HL-60 (cell line): ENCODE measurements at regions not wholly inside any gene's neighbourhood (a gene's known extent, or its start where the extent isn't known, plus 50 kb on each side); places are given as distances from the start of the nearest gene placed in this dataset.

ENCODE experiments used
- DNase-seq, 2 experiments: peaks; one replicate each; pipeline ENCODE4 v3.0.0-alpha.2; 2010 to 2020; ENCODE audit warnings: low read depth in 1 of 2, low spot score in 1 of 2
- H3K27ac ChIP-seq: fragments of 250-450 bp; sonication (Bioruptor Pico); replicated peaks from 2 replicates; pipeline ENCODE4 v1.5.1; 2020; ENCODE audit warnings: mild to moderate bottlenecking, moderate library complexity
- H3K27me3 ChIP-seq: fragments of 250-450 bp; sonication (Bioruptor Pico); 2 replicates; pipeline ENCODE4 v1.5.1; 2021; ENCODE audit warnings: mild to moderate bottlenecking, moderate library complexity; ENCODE audit not compliant: insufficient read depth, poor library complexity, severe bottlenecking
- H3K4me3 ChIP-seq: replicated peaks from 2 replicates; pipeline ENCODE4 v1.5.1; 2011; ENCODE audit warnings: mild to moderate bottlenecking, control low read depth, low read length; ENCODE audit not compliant: insufficient read depth
- CTCF ChIP-seq: IDR thresholded peaks from one replicate; pipeline ENCODE4 v1.5.1; 2011; ENCODE audit warnings: low read length, control low read depth, inconsistent platforms; ENCODE audit not compliant: insufficient read depth
- GABPA ChIP-seq: IDR thresholded peaks from 2 replicates; pipeline ENCODE4 v1.6.1; 2012; ENCODE audit warnings: low read depth
- POLR2AphosphoS5 ChIP-seq: IDR thresholded peaks from 2 replicates; pipeline ENCODE4 v1.6.1; 2012; ENCODE audit warnings: low read depth
- SPI1 ChIP-seq: IDR thresholded peaks from 2 replicates; pipeline ENCODE4 v1.6.1; 2012; ENCODE audit warnings: low read depth, mild to moderate bottlenecking, borderline replicate concordance
- TF ChIP-seq, protein P1 (sequence below): IDR thresholded peaks from 2 replicates; pipeline ENCODE4 v1.6.1; 2012; ENCODE audit warnings: low read depth; ENCODE audit not compliant: insufficient replicate concordance

GRCh38 chr1:192252776-192253175 is 64.0 kb upstream of the RGS21 start:
- H3K27me3 ChIP-seq: no peaks in the 10 kb centered on the region
- no peak overlapping the region for H3K4me3 ChIP-seq
- no peak overlapping the region for H3K27ac ChIP-seq
- DNase-seq: peak in 1 of 2 experiments; percentile 12
- TF ChIP-seq CTCF (no peak), GABPA (no peak), SPI1 (no peak), POLR2AphosphoS5 (no peak)
- TF ChIP-seq, protein P1, sequence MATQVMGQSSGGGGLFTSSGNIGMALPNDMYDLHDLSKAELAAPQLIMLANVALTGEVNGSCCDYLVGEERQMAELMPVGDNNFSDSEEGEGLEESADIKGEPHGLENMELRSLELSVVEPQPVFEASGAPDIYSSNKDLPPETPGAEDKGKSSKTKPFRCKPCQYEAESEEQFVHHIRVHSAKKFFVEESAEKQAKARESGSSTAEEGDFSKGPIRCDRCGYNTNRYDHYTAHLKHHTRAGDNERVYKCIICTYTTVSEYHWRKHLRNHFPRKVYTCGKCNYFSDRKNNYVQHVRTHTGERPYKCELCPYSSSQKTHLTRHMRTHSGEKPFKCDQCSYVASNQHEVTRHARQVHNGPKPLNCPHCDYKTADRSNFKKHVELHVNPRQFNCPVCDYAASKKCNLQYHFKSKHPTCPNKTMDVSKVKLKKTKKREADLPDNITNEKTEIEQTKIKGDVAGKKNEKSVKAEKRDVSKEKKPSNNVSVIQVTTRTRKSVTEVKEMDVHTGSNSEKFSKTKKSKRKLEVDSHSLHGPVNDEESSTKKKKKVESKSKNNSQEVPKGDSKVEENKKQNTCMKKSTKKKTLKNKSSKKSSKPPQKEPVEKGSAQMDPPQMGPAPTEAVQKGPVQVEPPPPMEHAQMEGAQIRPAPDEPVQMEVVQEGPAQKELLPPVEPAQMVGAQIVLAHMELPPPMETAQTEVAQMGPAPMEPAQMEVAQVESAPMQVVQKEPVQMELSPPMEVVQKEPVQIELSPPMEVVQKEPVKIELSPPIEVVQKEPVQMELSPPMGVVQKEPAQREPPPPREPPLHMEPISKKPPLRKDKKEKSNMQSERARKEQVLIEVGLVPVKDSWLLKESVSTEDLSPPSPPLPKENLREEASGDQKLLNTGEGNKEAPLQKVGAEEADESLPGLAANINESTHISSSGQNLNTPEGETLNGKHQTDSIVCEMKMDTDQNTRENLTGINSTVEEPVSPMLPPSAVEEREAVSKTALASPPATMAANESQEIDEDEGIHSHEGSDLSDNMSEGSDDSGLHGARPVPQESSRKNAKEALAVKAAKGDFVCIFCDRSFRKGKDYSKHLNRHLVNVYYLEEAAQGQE: no peak

GRCh38 chr1:192256674-192257334 is 60.0 kb upstream of the RGS21 start:
- DNase-seq: no peak
- H3K4me3 ChIP-seq: no peak overlapping the region
- H3K27me3 ChIP-seq: no peaks in the 10 kb centered on the region
- TF ChIP-seq SPI1: peak; percentile 47; the same call in 1 of the 2 replicates
- TF ChIP-seq, protein P1: no peak
- H3K27ac ChIP-seq: no peak overlapping the region

- Histone ChIP-seq H3K27me3 (no peaks in the 10 kb centered on the region), H3K4me3 (no peak overlapping the region), H3K27ac (no peak overlapping the region)
- no peak for DNase-seq
- TF ChIP-seq SPI1 (no peak), GABPA (no peak), POLR2AphosphoS5 (no peak), CTCF (no peak)
- TF ChIP-seq, protein P1: no peak
Observed at GRCh38 chr1:192260076-192260475, 56.7 kb upstream of the RGS21 start.
